Breast epithelium (tissue), 4 donors: ENCODE measurements at regions not wholly inside any gene's neighbourhood (a gene's known extent, or its start where the extent isn't known, plus 50 kb on each side); places are given as distances from the start of the nearest gene placed in this dataset.

Experiments used
- DNase-seq, 2 donors: peaks; one replicate each; pipeline ENCODE4 v3.0.0-alpha.2; 2019; ENCODE audit warnings: low spot score in 2 of 2
- H3K27ac ChIP-seq, 2 donors: fragments of 200-600 bp; sonication (generic) in 1 of 2; one replicate each; pipeline ENCODE4 v1.5.1; 2016 to 2019; ENCODE audit warnings: mild to moderate bottlenecking in 1 of 2
- H3K27me3 ChIP-seq, 2 donors: fragments of 200-600 bp; sonication (generic) in 1 of 2; one replicate each; pipeline versions ENCODE4 v1.5.1 to v1.6.0; 2017 to 2019; ENCODE audit warnings: control low read depth in 1 of 2, mild to moderate bottlenecking in 1 of 2
- H3K36me3 ChIP-seq: fragments of 200-600 bp; one replicate; pipeline ENCODE4 v1.5.1; 2019
- H3K4me1 ChIP-seq, 2 donors: fragments of 200-600 bp; sonication (generic); one replicate each; pipeline ENCODE4 v1.5.1; 2016 to 2019; ENCODE audit warnings: control low read depth in 1 of 2
- H3K4me3 ChIP-seq, 3 donors: fragments of 200-600 bp; sonication (generic); 1 replicate in 2 of 3; 2 replicates in 1 of 3; pipeline ENCODE4 v1.5.1; 2016 to 2019; ENCODE audit warnings: mild to moderate bottlenecking in 3 of 3, moderate library complexity in 2 of 3
- H3K9me3 ChIP-seq, 2 donors: fragments of 200-600 bp; sonication (generic) in 1 of 2; one replicate each; pipeline ENCODE4 v1.5.1; 2016 to 2019; ENCODE audit warnings: control low read depth in 1 of 2
- POLR2A ChIP-seq: fragments of 450-650 bp; IDR thresholded peaks from one replicate; pipeline ENCODE4 v1.6.1; 2016; ENCODE audit warnings: antibody characterized with exemption, mild to moderate bottlenecking, moderate library complexity
- POLR2AphosphoS5 ChIP-seq, 3 donors: sonication (generic); formaldehyde crosslinking; IDR thresholded peaks; one replicate each; pipeline ENCODE4 v1.6.1; 2017; ENCODE audit warnings: antibody characterized with exemption in 3 of 3
- intact Hi-C: fragments of 100-400 bp; cut with DNase I; formaldehyde crosslinking; loops from one replicate; pipeline ENCODE4 v1.15.1; 2023; ENCODE audit warnings: low total_unique reads
- TF ChIP-seq, protein P1 (sequence below), 3 donors: fragments of 450-650 bp; IDR thresholded peaks; one replicate each; pipeline ENCODE4 v1.5.1; 2016 to 2017; ENCODE audit warnings: antibody characterized with exemption in 3 of 3, mild to moderate bottlenecking in 3 of 3, moderate library complexity in 3 of 3

DNA sequence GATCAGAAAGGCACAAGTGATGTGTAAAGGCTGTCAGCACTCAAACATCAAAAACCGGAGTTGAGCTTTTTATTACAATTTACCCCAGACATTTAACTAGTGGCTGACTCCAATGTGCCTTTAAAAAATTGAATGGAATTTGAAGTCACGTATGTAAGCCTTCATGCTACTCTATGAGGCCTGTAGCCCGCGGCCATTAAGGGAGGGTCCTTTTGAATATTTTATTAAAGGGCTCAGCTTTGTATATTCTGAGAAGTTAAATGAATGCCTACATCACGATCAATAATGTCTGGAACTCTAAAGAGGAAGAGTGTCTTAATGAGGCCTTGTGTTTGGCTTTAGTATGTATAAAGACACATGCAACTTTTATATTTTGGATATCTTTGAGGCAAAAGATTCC is 916.6 kb upstream of the CELF2 start:
- H3K9me3 ChIP-seq: peaks cover 0 to 3% of the 10 kb centered on the region in 2 donors
- H3K4me1 ChIP-seq: no peaks in the 10 kb centered on the region
- H3K27me3 ChIP-seq: no peaks in the 10 kb centered on the region
- no peak overlapping the region for H3K27ac ChIP-seq
- intact Hi-C loops: no loop called here
- TF ChIP-seq POLR2AphosphoS5 (IDR thresholded peaks at IDR 0.05) (no peak), POLR2A (no peak)
- TF ChIP-seq, protein P1, sequence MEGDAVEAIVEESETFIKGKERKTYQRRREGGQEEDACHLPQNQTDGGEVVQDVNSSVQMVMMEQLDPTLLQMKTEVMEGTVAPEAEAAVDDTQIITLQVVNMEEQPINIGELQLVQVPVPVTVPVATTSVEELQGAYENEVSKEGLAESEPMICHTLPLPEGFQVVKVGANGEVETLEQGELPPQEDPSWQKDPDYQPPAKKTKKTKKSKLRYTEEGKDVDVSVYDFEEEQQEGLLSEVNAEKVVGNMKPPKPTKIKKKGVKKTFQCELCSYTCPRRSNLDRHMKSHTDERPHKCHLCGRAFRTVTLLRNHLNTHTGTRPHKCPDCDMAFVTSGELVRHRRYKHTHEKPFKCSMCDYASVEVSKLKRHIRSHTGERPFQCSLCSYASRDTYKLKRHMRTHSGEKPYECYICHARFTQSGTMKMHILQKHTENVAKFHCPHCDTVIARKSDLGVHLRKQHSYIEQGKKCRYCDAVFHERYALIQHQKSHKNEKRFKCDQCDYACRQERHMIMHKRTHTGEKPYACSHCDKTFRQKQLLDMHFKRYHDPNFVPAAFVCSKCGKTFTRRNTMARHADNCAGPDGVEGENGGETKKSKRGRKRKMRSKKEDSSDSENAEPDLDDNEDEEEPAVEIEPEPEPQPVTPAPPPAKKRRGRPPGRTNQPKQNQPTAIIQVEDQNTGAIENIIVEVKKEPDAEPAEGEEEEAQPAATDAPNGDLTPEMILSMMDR (IDR thresholded peaks at IDR 0.05): no peak
- no peak overlapping the region for H3K4me3 ChIP-seq
- H3K36me3 ChIP-seq: no peaks in the 10 kb centered on the region
- DNase-seq: no peak

DNA sequence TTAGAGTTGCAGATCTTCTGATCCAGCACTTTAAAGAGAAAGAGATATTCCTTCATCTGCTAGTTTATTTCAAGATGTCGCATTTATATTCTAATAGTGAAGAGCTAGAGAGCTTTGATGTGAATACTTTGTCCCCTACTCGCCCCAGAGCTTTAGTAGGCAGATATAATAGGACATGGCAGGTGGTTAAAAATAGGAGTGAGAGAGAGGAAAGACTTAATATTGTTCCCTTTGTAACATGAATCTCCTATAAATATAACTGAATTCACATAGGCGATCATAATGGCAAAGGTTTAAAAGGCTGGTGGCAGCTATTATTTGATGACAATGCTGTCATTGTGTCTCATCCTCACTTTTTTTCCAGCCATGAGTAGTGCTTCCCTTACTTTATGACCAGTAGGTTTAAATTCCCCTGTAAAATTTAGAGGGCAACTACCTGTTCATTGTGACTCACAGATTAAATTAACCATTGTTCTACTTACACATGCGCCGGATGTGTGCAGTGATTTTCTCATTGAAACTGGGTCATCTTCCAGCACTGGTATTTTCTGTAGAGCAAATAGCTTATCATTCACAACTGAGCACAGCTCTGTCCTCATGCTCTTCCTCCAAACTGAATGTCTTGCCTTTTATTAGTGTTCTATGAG is 906.7 kb upstream of the CELF2 start:
- DNase-seq: no peak
- Histone ChIP-seq H3K27me3 (no peaks in the 10 kb centered on the region), H3K4me1 (no peaks in the 10 kb centered on the region), H3K27ac (no peak overlapping the region), H3K4me3 (no peak overlapping the region), H3K9me3 (peaks cover 0 to 7% of the 10 kb centered on the region in 2 donors), H3K36me3 (no peaks in the 10 kb centered on the region)
- intact Hi-C loops: no loop called here
- no peak for TF ChIP-seq POLR2AphosphoS5 (IDR thresholded peaks at IDR 0.05)
- no peak for TF ChIP-seq POLR2A
- TF ChIP-seq, protein P1 (IDR thresholded peaks at IDR 0.05): no peak

DNA sequence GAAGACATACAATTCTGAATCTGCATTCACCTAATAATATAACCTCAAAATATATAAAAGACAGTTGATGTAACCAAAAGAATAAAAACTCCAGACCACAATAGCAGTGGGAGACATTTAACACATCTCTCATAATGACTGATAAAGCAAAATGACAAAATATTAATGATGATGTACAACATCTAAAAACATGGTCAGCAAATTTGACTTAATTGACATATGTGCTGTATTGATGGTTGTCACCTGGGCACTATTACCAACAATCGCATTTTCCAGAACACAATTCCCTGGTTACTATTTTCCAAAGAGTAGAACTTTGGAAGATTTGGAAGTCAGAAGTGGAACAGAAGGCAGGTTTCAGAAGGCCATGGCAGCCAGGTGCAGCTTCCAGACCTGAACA is 899.5 kb upstream of the CELF2 start:
- intact Hi-C loops: no loop called here
- no peak for DNase-seq

DNA sequence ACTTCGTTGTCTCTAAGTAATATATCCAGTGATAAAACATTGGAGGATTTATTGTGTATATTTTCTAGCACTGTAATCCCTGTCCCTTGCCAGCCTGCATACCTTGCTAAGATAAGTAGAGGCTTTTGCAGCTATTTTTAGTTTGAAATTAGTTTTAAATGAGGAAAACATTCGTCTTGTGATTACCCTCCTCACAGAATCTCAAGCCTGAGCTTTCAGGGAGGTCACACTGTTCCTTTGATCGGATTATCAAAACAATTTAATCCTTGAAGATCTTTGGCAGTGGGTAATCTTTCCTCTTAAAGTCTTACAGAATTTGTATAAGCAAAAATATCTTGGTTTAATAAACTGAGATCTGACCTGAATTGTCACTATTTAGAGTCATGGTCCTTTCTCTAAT is 897.0 kb upstream of the CELF2 start:
- Histone ChIP-seq H3K4me3 (no peak overlapping the region), H3K9me3 (peaks cover 3 to 10% of the 10 kb centered on the region in 2 donors), H3K4me1 (no peaks in the 10 kb centered on the region), H3K27ac (no peak overlapping the region), H3K27me3 (no peaks in the 10 kb centered on the region), H3K36me3 (no peaks in the 10 kb centered on the region)
- TF ChIP-seq POLR2A (no peak), POLR2AphosphoS5 (IDR thresholded peaks at IDR 0.05) (no peak)
- TF ChIP-seq, protein P1 (IDR thresholded peaks at IDR 0.05): no peak
- DNase-seq: no peak
- intact Hi-C loops: loop anchor here (5.0 kb wide), 1 partner anchor 957 kb away; no protein-coding TSS in a partner anchor

More for the DNA sequence above, 899.5 kb upstream of the CELF2 start:
- TF ChIP-seq POLR2A: no peak
- no peak for TF ChIP-seq POLR2AphosphoS5 (IDR thresholded peaks at IDR 0.05)
- TF ChIP-seq, protein P1 (IDR thresholded peaks at IDR 0.05): no peak
- Histone ChIP-seq H3K27me3 (no peaks in the 10 kb centered on the region), H3K4me3 (no peak overlapping the region), H3K36me3 (no peaks in the 10 kb centered on the region), H3K27ac (no peak overlapping the region), H3K9me3 (peaks cover 0 to 10% of the 10 kb centered on the region in 2 donors), H3K4me1 (no peaks in the 10 kb centered on the region)

DNA sequence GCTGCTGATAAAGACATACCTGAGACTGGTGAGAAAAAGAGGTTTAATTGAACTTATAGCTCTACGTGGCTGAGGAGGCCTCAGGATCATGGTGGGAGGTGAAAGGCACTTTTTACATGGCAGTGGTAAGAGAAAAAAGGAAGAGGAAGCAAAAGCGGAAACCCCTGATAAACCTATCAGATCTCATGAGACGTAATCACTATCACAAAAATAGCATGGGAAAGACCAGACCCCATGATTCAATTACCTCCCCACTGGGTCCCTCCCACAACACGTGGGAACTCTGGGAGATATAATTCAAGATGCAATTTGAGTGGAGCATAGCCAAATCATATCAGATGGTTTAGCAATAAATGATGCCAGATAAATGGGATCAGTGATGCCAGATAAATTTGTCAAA is 892.0 kb upstream of the CELF2 start:
- peaks cover 0 to 3% of the 10 kb centered on the region in 2 donors for H3K9me3 ChIP-seq
- TF ChIP-seq POLR2A: no peak
- TF ChIP-seq, protein P1 (IDR thresholded peaks at IDR 0.05): no peak
- no peak for TF ChIP-seq POLR2AphosphoS5 (IDR thresholded peaks at IDR 0.05)
- H3K4me3 ChIP-seq: no peak overlapping the region
- intact Hi-C loops: no loop called here
- H3K27ac ChIP-seq: no peak overlapping the region
- DNase-seq: no peak
- H3K4me1 ChIP-seq: no peaks in the 10 kb centered on the region
- H3K36me3 ChIP-seq: no peaks in the 10 kb centered on the region
- no peaks in the 10 kb centered on the region for H3K27me3 ChIP-seq
